Neuronal stem cell (in vitro differentiated cells): ENCODE measurements at regions not wholly inside any gene's neighbourhood (a gene's known extent, or its start where the extent isn't known, plus 50 kb on each side); places are given as distances from the start of the nearest gene placed in this dataset.

Experiments
- DNase-seq: peaks from one replicate; pipeline ENCODE4 v3.0.0-alpha.2; 2013; ENCODE audit warnings: low spot score
- H2AFZ ChIP-seq: one replicate; pipeline ENCODE4 v1.6.1; 2013; ENCODE audit warnings: mild to moderate bottlenecking, low read length, inconsistent platforms
- H2AK5ac ChIP-seq: 2 replicates; pipeline ENCODE4 v1.6.1; 2013; ENCODE audit warnings: low read depth, mild to moderate bottlenecking, inconsistent platforms, low read length, moderate library complexity, mixed read lengths
- H2BK120ac ChIP-seq: 2 replicates; pipeline ENCODE4 v1.6.1; 2013; ENCODE audit warnings: low read depth, mild to moderate bottlenecking, inconsistent platforms, low read length, moderate library complexity, mixed read lengths
- H2BK12ac ChIP-seq: one replicate; pipeline ENCODE4 v1.6.1; 2013; ENCODE audit warnings: low read length, inconsistent platforms
- H2BK15ac ChIP-seq: 2 replicates; pipeline ENCODE4 v1.6.1; 2013; ENCODE audit warnings: mild to moderate bottlenecking, low read length, inconsistent platforms, mixed read lengths
- H2BK5ac ChIP-seq: one replicate; pipeline ENCODE4 v1.6.1; 2013; ENCODE audit warnings: inconsistent platforms, mild to moderate bottlenecking, low read length, moderate library complexity
- H3K14ac ChIP-seq: one replicate; pipeline ENCODE4 v1.6.1; 2013; ENCODE audit warnings: low read length, inconsistent platforms
- H3K18ac ChIP-seq: 2 replicates; pipeline ENCODE4 v1.6.1; 2013; ENCODE audit warnings: low read length, inconsistent platforms
- H3K23ac ChIP-seq: 2 replicates; pipeline ENCODE4 v1.6.1; 2013; ENCODE audit warnings: low read depth, mild to moderate bottlenecking, mixed read lengths, low read length, inconsistent platforms; ENCODE audit not compliant: poor library complexity
- H3K27ac ChIP-seq: replicated peaks from 3 replicates; pipeline ENCODE4 v1.5.1; 2013; ENCODE audit warnings: low read length, inconsistent platforms
- H3K27me3 ChIP-seq, 3 experiments: 2 replicates each; pipeline ENCODE4 v1.6.1; 2013; ENCODE audit warnings: low read length in 3 of 3, mild to moderate bottlenecking in 2 of 3, inconsistent platforms in 1 of 3, low read depth in 1 of 3, mixed read lengths in 1 of 3, moderate library complexity in 1 of 3; ENCODE audit not compliant: control insufficient read depth in 3 of 3, insufficient read depth in 3 of 3
- H3K36me3 ChIP-seq, 2 donors: replicated peaks in 1 of 2; 2 replicates each; pipeline ENCODE4 v1.6.1; 2013; ENCODE audit warnings: low read length in 2 of 2; ENCODE audit not compliant: control insufficient read depth in 2 of 2, insufficient read depth in 2 of 2
- H3K4ac ChIP-seq: 2 replicates; pipeline ENCODE4 v1.6.1; 2013; ENCODE audit warnings: inconsistent platforms, mild to moderate bottlenecking, low read length, moderate library complexity
- H3K4me1 ChIP-seq, 2 donors: 1 replicate in 1 of 2; 2 replicates in 1 of 2; pipeline ENCODE4 v1.6.1; 2013; ENCODE audit warnings: low read length in 2 of 2, low read depth in 1 of 2; ENCODE audit not compliant: control insufficient read depth in 2 of 2, insufficient read depth in 1 of 2
- H3K4me2 ChIP-seq: one replicate; pipeline ENCODE4 v1.6.1; 2013; ENCODE audit warnings: mild to moderate bottlenecking, low read length, inconsistent platforms; ENCODE audit not compliant: insufficient read depth, poor library complexity, severe bottlenecking
- H3K4me3 ChIP-seq, 2 donors: 2 replicates each; pipeline ENCODE4 v1.5.1; 2013; ENCODE audit warnings: low read length in 2 of 2, mild to moderate bottlenecking in 2 of 2, inconsistent platforms in 1 of 2, moderate library complexity in 1 of 2
- H3K79me1 ChIP-seq: one replicate; pipeline ENCODE4 v1.6.1; 2013; ENCODE audit warnings: low read depth, mild to moderate bottlenecking, inconsistent platforms, low read length, moderate library complexity
- H3K9ac ChIP-seq: one replicate; pipeline ENCODE4 v1.6.1; 2013; ENCODE audit warnings: mild to moderate bottlenecking, low read depth, low read length, inconsistent platforms; ENCODE audit not compliant: poor library complexity
- H3K9me3 ChIP-seq, 2 donors: replicated peaks in 1 of 2; 2 replicates each; pipeline versions ENCODE3 to v1.6.1; 2013; ENCODE audit warnings: low read length in 2 of 2, mild to moderate bottlenecking in 2 of 2, inconsistent platforms in 1 of 2, low read depth in 1 of 2, mixed read lengths in 1 of 2, moderate library complexity in 1 of 2; ENCODE audit not compliant: control insufficient read depth in 2 of 2, insufficient read depth in 1 of 2
- H4K8ac ChIP-seq: one replicate; pipeline ENCODE4 v1.6.1; 2013; ENCODE audit warnings: low read depth, mild to moderate bottlenecking, inconsistent platforms, low read length, moderate library complexity
- H4K91ac ChIP-seq: one replicate; pipeline ENCODE4 v1.6.1; 2013; ENCODE audit warnings: low read length, low read depth, mild to moderate bottlenecking, inconsistent platforms; ENCODE audit not compliant: poor library complexity
- WGBS, 2 donors: extraction: QIAGEN DNeasy Blood & Tissue Kit; methylation state at CpG; one replicate each; pipeline ENCODE4 v1.1.7; 2013; ENCODE audit warnings: missing lambda C conversion rate in 2 of 2, mixed read lengths in 1 of 2; ENCODE audit not compliant: insufficient read length in 2 of 2, insufficient replicate concordance in 1 of 2; ENCODE audit errors: extremely low coverage in 2 of 2; 5-methylcytosine and 5-hydroxymethylcytosine counted together

GRCh38 chr18:8478968-8479370, 130.3 kb upstream of the RAB12 start:
- no peak overlapping the region for H2BK12ac ChIP-seq
- peak overlapping the region; percentile 47 for H2BK5ac ChIP-seq
- H3K4me3 ChIP-seq: no peak overlapping the region
- no peak overlapping the region for H3K4ac ChIP-seq
- H3K23ac ChIP-seq: peak overlapping the region; percentile 62
- peak overlapping the region; percentile 56 for H3K18ac ChIP-seq
- H2AFZ ChIP-seq: no peak overlapping the region
- H4K8ac ChIP-seq: no peak overlapping the region
- no peak overlapping the region for H4K91ac ChIP-seq
- no peak overlapping the region for H2AK5ac ChIP-seq
- H2BK15ac ChIP-seq: no peak overlapping the region
- H2BK120ac ChIP-seq: no peak overlapping the region
- no CpG with 5 or more reads among the region's 11 CpGs for WGBS, 2 donors
- no peaks in the 10 kb centered on the region for H3K9me3 ChIP-seq
- H3K27ac ChIP-seq: no peak overlapping the region
- no peak overlapping the region for H3K14ac ChIP-seq
- H3K27me3 ChIP-seq: no peaks in the 10 kb centered on the region
- H3K9ac ChIP-seq: peak overlapping the region; percentile 22
- H3K4me2 ChIP-seq: no peak overlapping the region
- DNase-seq: no peak
- no peaks in the 10 kb centered on the region for H3K4me1 ChIP-seq
- no peaks in the 10 kb centered on the region for H3K79me1 ChIP-seq
- H3K36me3 ChIP-seq: no peaks in the 10 kb centered on the region

- no peak for DNase-seq
Observed at GRCh38 chr18:8479789-8480188, 129.4 kb upstream of the RAB12 start.

DNA sequence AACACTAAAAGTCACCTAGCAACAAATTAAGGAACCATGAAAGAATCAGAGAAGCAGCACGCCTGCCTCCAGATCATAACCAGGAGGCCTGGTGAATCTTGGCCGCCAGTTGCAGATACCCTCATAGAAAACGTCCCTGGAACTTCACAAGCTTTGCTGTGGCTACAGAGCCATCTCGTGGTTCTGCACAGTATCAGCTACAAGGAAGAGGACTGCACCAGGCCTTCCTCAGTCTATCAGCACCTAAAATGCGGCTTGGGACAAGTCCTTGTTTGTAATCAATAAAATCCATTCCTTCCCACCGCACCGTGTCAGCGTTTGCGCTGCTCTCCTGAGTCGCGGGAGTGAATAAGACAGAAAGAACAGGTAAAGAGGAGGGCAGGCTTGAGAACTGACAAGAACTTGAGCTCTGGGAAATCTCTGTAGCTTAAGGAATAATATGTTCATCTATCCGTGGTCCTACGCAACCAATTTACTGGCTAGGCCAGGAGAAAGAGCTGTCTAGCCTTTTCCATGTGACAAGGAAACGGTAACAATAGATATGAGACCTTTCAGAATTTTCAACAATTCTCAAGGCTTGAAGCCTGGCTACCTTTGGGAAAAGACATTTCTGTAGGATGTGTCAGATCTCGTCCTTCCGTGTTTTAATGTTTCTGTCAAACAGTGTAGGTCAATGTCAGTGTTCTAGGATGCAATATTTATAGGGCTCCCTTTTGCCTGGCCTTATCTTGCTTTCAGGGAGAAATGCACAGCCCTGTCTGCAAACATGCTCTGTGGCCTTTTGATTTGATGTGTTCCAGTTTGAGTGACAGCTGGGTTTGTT, 128.5 kb upstream of the RAB12 start:
- H2BK15ac ChIP-seq: no peak overlapping the region
- H3K18ac ChIP-seq: no peak overlapping the region
- H3K9ac ChIP-seq: no peak overlapping the region
- no peak overlapping the region for H3K23ac ChIP-seq
- no peak overlapping the region for H3K4me3 ChIP-seq
- no peak overlapping the region for H3K27ac ChIP-seq
- WGBS, 2 donors: no CpG with 5 or more reads among the region's 16 CpGs
- no peak overlapping the region for H2AK5ac ChIP-seq
- DNase-seq: peak; percentile 20
- H3K9me3 ChIP-seq: no peaks in the 10 kb centered on the region
- no peaks in the 10 kb centered on the region for H3K36me3 ChIP-seq
- no peak overlapping the region for H2BK120ac ChIP-seq
- H2BK12ac ChIP-seq: no peak overlapping the region
- H3K4me2 ChIP-seq: no peak overlapping the region
- no peak overlapping the region for H4K91ac ChIP-seq
- no peaks in the 10 kb centered on the region for H3K4me1 ChIP-seq
- H3K79me1 ChIP-seq: no peaks in the 10 kb centered on the region
- no peak overlapping the region for H3K14ac ChIP-seq
- H4K8ac ChIP-seq: no peak overlapping the region
- H2AFZ ChIP-seq: peak overlapping the region; percentile 19
- H3K4ac ChIP-seq: no peak overlapping the region
- H2BK5ac ChIP-seq: no peak overlapping the region
- H3K27me3 ChIP-seq: peaks cover 0 to 8% (median 0%) of the 10 kb centered on the region in 3 experiments

More at GRCh38 chr18:8479789-8480188, 129.4 kb upstream of the RAB12 start:
- no peak overlapping the region for H3K27ac ChIP-seq
- H3K4me1 ChIP-seq: no peaks in the 10 kb centered on the region
- H2BK12ac ChIP-seq: no peak overlapping the region
- no peak overlapping the region for H2AFZ ChIP-seq
- H3K18ac ChIP-seq: no peak overlapping the region
- H2BK120ac ChIP-seq: no peak overlapping the region
- H3K14ac ChIP-seq: no peak overlapping the region
- H3K9me3 ChIP-seq: no peaks in the 10 kb centered on the region
- no peak overlapping the region for H3K23ac ChIP-seq
- H2BK15ac ChIP-seq: no peak overlapping the region
- H3K4ac ChIP-seq: no peak overlapping the region
- no peak overlapping the region for H4K91ac ChIP-seq
- no peaks in the 10 kb centered on the region for H3K36me3 ChIP-seq
- no peaks in the 10 kb centered on the region for H3K79me1 ChIP-seq
- peaks cover 0 to 3% (median 0%) of the 10 kb centered on the region in 3 experiments for H3K27me3 ChIP-seq
- no peak overlapping the region for H3K4me3 ChIP-seq
- H4K8ac ChIP-seq: no peak overlapping the region
- no peak overlapping the region for H3K4me2 ChIP-seq
- H2BK5ac ChIP-seq: no peak overlapping the region
- H3K9ac ChIP-seq: no peak overlapping the region
- no peak overlapping the region for H2AK5ac ChIP-seq
- no CpG with 5 or more reads among the region's 15 CpGs for WGBS, 2 donors

- Histone ChIP-seq H2AK5ac (no peak overlapping the region), H2BK120ac (no peak overlapping the region), H3K4ac (no peak overlapping the region), H3K9ac (no peak overlapping the region), H3K4me2 (no peak overlapping the region), H3K27ac (no peak overlapping the region), H4K8ac (no peak overlapping the region), H4K91ac (no peak overlapping the region), H2AFZ (no peak overlapping the region), H3K27me3 (peaks cover 0 to 11% (median 0%) of the 10 kb centered on the region in 3 experiments), H3K18ac (no peak overlapping the region), H3K9me3 (no peaks in the 10 kb centered on the region), H3K14ac (no peak overlapping the region), H2BK5ac (no peak overlapping the region), H3K4me1 (no peaks in the 10 kb centered on the region), H3K4me3 (no peak overlapping the region), H3K79me1 (no peaks in the 10 kb centered on the region), H2BK15ac (no peak overlapping the region), H3K23ac (no peak overlapping the region), H3K36me3 (no peaks in the 10 kb centered on the region), H2BK12ac (no peak overlapping the region)
- WGBS, 2 donors: no CpG with 5 or more reads among the region's 9 CpGs
- DNase-seq: no peak
Observed at GRCh38 chr18:8484951-8485350, 124.3 kb upstream of the RAB12 start.
